ENCODE measurements at regions not wholly inside any gene's neighbourhood (a gene's known extent, or its start where the extent isn't known, plus 50 kb on each side); places are given as distances from the start of the nearest gene placed in this dataset.

- Histone ChIP-seq H3K27me3 (no peaks in the 10 kb centered on the region), H3K4me1 (no peaks in the 10 kb centered on the region), H3K4me3 (no peak overlapping the region), H3K27ac (no peak overlapping the region), H3K9me3 (no peaks in the 10 kb centered on the region), H3K36me3 (no peaks in the 10 kb centered on the region)
- intact Hi-C loops (cut with DNase I): no loop called here
- no peak for TF ChIP-seq POLR2A (IDR thresholded peaks at IDR 0.05)
- no peak for TF ChIP-seq POLR2AphosphoS5 (IDR thresholded peaks at IDR 0.05)
- no peak for TF ChIP-seq CTCF (IDR thresholded peaks at IDR 0.05)
- no peak for TF ChIP-seq EP300 (IDR thresholded peaks at IDR 0.05)
- no peak for DNase-seq
- WGBS, 2 donors: 88 to 93% methylated on average over 2 of the region's 2 CpGs
Observed at GRCh38 chr14:39726563-39726962, 294.3 kb upstream of the FBXO33 start.

- TF ChIP-seq POLR2AphosphoS5 (IDR thresholded peaks at IDR 0.05): no peak
- TF ChIP-seq CTCF (IDR thresholded peaks at IDR 0.05): no peak
- TF ChIP-seq POLR2A (IDR thresholded peaks at IDR 0.05): no peak
- TF ChIP-seq EP300 (IDR thresholded peaks at IDR 0.05): no peak
- intact Hi-C loops (cut with DNase I): no loop called here
- Histone ChIP-seq H3K27ac (no peak overlapping the region), H3K4me3 (no peak overlapping the region), H3K4me1 (no peaks in the 10 kb centered on the region), H3K9me3 (peaks cover 0 to 3% (median 0%) of the 10 kb centered on the region in 4 donors), H3K36me3 (no peaks in the 10 kb centered on the region), H3K27me3 (no peaks in the 10 kb centered on the region)
- WGBS, 2 donors: 46 to 66% methylated on average over 2 of the region's 2 CpGs
- DNase-seq: no peak
Observed at GRCh38 chr14:39722547-39723273, 290.5 kb upstream of the FBXO33 start.

GRCh38 chr14:39716987-39717570, 284.8 kb upstream of the FBXO33 start:
- H3K27ac ChIP-seq: no peak overlapping the region
- H3K27me3 ChIP-seq: no peaks in the 10 kb centered on the region
- no peaks in the 10 kb centered on the region for H3K36me3 ChIP-seq
- DNase-seq: no peak
- intact Hi-C loops (cut with DNase I): no loop called here
- H3K9me3 ChIP-seq: peaks cover 0 to 3% (median 0%) of the 10 kb centered on the region in 4 donors
- TF ChIP-seq POLR2AphosphoS5 (IDR thresholded peaks at IDR 0.05): no peak
- no peak for TF ChIP-seq POLR2A (IDR thresholded peaks at IDR 0.05)
- TF ChIP-seq EP300 (IDR thresholded peaks at IDR 0.05): no peak
- TF ChIP-seq CTCF (IDR thresholded peaks at IDR 0.05): no peak
- no peaks in the 10 kb centered on the region for H3K4me1 ChIP-seq
- H3K4me3 ChIP-seq: no peak overlapping the region
- WGBS, 2 donors: 77% methylated on average over 3 of the region's 3 CpGs

GRCh38 chr14:39712293-39712999, 280.2 kb upstream of the FBXO33 start:
- Histone ChIP-seq H3K4me1 (no peaks in the 10 kb centered on the region), H3K27me3 (no peaks in the 10 kb centered on the region), H3K4me3 (no peak overlapping the region), H3K27ac (no peak overlapping the region), H3K36me3 (no peaks in the 10 kb centered on the region), H3K9me3 (peaks cover 0 to 3% (median 0%) of the 10 kb centered on the region in 4 donors)
- TF ChIP-seq CTCF (IDR thresholded peaks at IDR 0.05): no peak
- TF ChIP-seq POLR2A (IDR thresholded peaks at IDR 0.05): no peak
- TF ChIP-seq EP300 (IDR thresholded peaks at IDR 0.05): no peak
- TF ChIP-seq POLR2AphosphoS5 (IDR thresholded peaks at IDR 0.05): no peak
- 59 to 61% methylated on average over 1 of the region's 1 CpG for WGBS, 2 donors
- intact Hi-C loops (cut with DNase I): no loop called here
- DNase-seq: no peak
